HepG2 (cell line): ENCODE measurements at regions not wholly inside any gene's neighbourhood (a gene's known extent, or its start where the extent isn't known, plus 50 kb on each side); places are given as distances from the start of the nearest gene placed in this dataset.

Experiments used
- ATAC-seq: fragments of 200-7000 bp; cut with Tn5 transposase; 3 replicates; pipeline ENCODE4 v1.9.1; 2020; ENCODE audit warnings: mild to moderate bottlenecking, moderate library complexity
- BruUV-seq: library from RNA; stranded (reverse); fragments of 400-500 nt; replicated peaks from 2 replicates; lab custom pipeline; 2021; lab: Mats Ljungman, UMichigan
- CTCF ChIA-PET: fragments of 300-600 bp; formaldehyde crosslinking; extraction: SDS; loops from one replicate; lab custom pipeline; 2021; ENCODE audit warnings: low total read pairs, inconsistent platforms, low intra/inter-chr PET ratio; lab: Yijun Ruan, JAX
- POLR2A ChIA-PET: fragments of 350-600 bp; sonication (Branson Sonifier 250); formaldehyde crosslinking; loops from one replicate; lab custom pipeline; 2020; ENCODE audit warnings: antibody characterized with exemption, inconsistent platforms; lab: Yijun Ruan, JAX
- DNase-seq: peaks from one replicate; pipeline ENCODE4 v3.0.0-alpha.2; 2015; ENCODE audit warnings: low spot score
- FAIRE-seq: peaks from 3 replicates; lab custom pipeline; 2011; peaks lifted over from hg19 to GRCh38; lab: Jason Lieb, UNC
- H2AFZ ChIP-seq: one replicate; pipeline ENCODE4 v1.6.1; 2011; ENCODE audit warnings: low read length, inconsistent platforms
- H3K27ac ChIP-seq: fragments of 300-600 bp; 3 replicates; pipeline ENCODE4 v1.8.0; 2011; ENCODE audit warnings: mixed run types, mild to moderate bottlenecking, mixed read lengths, low read length, inconsistent platforms; ENCODE audit not compliant: insufficient read depth; ENCODE audit errors: extremely low read length
- H3K27me3 ChIP-seq, 2 experiments: fragments of 200-600 bp in 1 of 2; 2 replicates in 1 of 2; 3 replicates in 1 of 2; pipeline versions ENCODE4 v1.6.0 to v1.8.0; 2011; ENCODE audit warnings: low read length in 2 of 2, mild to moderate bottlenecking in 2 of 2, moderate library complexity in 2 of 2, inconsistent platforms in 1 of 2; ENCODE audit not compliant: insufficient read depth in 2 of 2, control insufficient read depth in 1 of 2
- H3K36me3 ChIP-seq, 2 experiments: fragments of 200-600 bp in 1 of 2; replicated peaks in 1 of 2; 2 replicates in 1 of 2; 3 replicates in 1 of 2; pipeline versions ENCODE4 v1.5.1 to v1.8.0; 2011; ENCODE audit warnings: low read length in 2 of 2, inconsistent platforms in 1 of 2; ENCODE audit not compliant: insufficient read depth in 2 of 2, control insufficient read depth in 1 of 2
- H3K4me1 ChIP-seq: 2 replicates; pipeline ENCODE4 v1.5.1; 2012; ENCODE audit warnings: low read length, inconsistent platforms; ENCODE audit not compliant: insufficient read depth
- H3K4me2 ChIP-seq: 2 replicates; pipeline ENCODE4 v1.6.0; 2011; ENCODE audit warnings: low read depth, low read length, inconsistent platforms
- H3K4me3 ChIP-seq, 3 experiments: fragments of 200-600 bp in 1 of 3; sonication (generic), shearing (Covaris generic) in 1 of 3; replicated peaks in 1 of 3; 2 replicates each; pipeline ENCODE4 v1.5.1; 2011 to 2016; ENCODE audit warnings: low read length in 3 of 3, inconsistent platforms in 2 of 3, low read depth in 2 of 3, mild to moderate bottlenecking in 2 of 3, control low read depth in 1 of 3, mixed read lengths in 1 of 3; ENCODE audit not compliant: insufficient read depth in 1 of 3
- H3K79me2 ChIP-seq: one replicate; pipeline ENCODE4 v1.6.1; 2011; ENCODE audit warnings: low read length, inconsistent platforms; ENCODE audit not compliant: insufficient read depth
- H3K9ac ChIP-seq: 2 replicates; pipeline ENCODE4 v1.6.0; 2011; ENCODE audit warnings: mild to moderate bottlenecking, low read depth, low read length, inconsistent platforms; ENCODE audit not compliant: insufficient read depth
- H3K9me3 ChIP-seq: 2 replicates; pipeline ENCODE4 v1.5.1; 2012; ENCODE audit warnings: mild to moderate bottlenecking, low read length
- H4K20me1 ChIP-seq: 2 replicates; pipeline ENCODE4 v1.6.0; 2011; ENCODE audit warnings: inconsistent platforms, mild to moderate bottlenecking, low read length, moderate library complexity; ENCODE audit not compliant: insufficient read depth
- BRCA1 ChIP-seq: sonication (generic); formaldehyde crosslinking; IDR thresholded peaks from 2 replicates; pipeline ENCODE4 v1.4.0; 2020; ENCODE audit warnings: missing genetic modification reagents
- HNRNPH1 ChIP-seq: fragments of 200-400 bp; formaldehyde crosslinking; optimal IDR thresholded peaks from 2 replicates; pipeline ENCODE3; 2017; ENCODE audit warnings: mild to moderate bottlenecking, low read depth, low read length
- IRX3 ChIP-seq: sonication (generic); formaldehyde crosslinking; IDR thresholded peaks from 2 replicates; pipeline ENCODE4 v1.8.1; 2023; ENCODE audit warnings: mild to moderate bottlenecking, low read depth, missing genetic modification reagents, borderline replicate concordance
- NCOA2 ChIP-seq: sonication (generic); formaldehyde crosslinking; IDR thresholded peaks from 2 replicates; pipeline ENCODE4 v1.8.0; 2022; ENCODE audit warnings: inconsistent platforms
- NR2C2 ChIP-seq: sonication (generic); formaldehyde crosslinking; IDR thresholded peaks from 2 replicates; pipeline ENCODE4 v1.4.0; 2020; ENCODE audit warnings: missing genetic modification reagents, mild to moderate bottlenecking, moderate library complexity, borderline replicate concordance
- RBM22 ChIP-seq: fragments of 200-400 bp; formaldehyde crosslinking; optimal IDR thresholded peaks from 2 replicates; pipeline ENCODE3; 2017; ENCODE audit warnings: mild to moderate bottlenecking, low read length, moderate library complexity
- RBM39 ChIP-seq: fragments of 200-400 bp; formaldehyde crosslinking; IDR thresholded peaks from one replicate; pipeline ENCODE4 v1.6.1; 2018; ENCODE audit warnings: antibody characterized with exemption, mild to moderate bottlenecking, low read depth, low read length; ENCODE audit not compliant: poor library complexity, severe bottlenecking
- SIN3A ChIP-seq: IDR thresholded peaks from 2 replicates; pipeline ENCODE4 v1.6.1; 2011; ENCODE audit warnings: low read depth, mild to moderate bottlenecking, control low read depth, low read length, borderline replicate concordance
- ZFP1 ChIP-seq: IDR thresholded peaks from 2 replicates; pipeline ENCODE4 v1.6.1; 2016
- ZIK1 ChIP-seq: sonication (generic); formaldehyde crosslinking; IDR thresholded peaks from 2 replicates; pipeline ENCODE4 v1.5.0; 2020; ENCODE audit warnings: mild to moderate bottlenecking, low read depth, missing genetic modification reagents, borderline replicate concordance
- ZNF619 ChIP-seq: sonication (generic); formaldehyde crosslinking; IDR thresholded peaks from 2 replicates; pipeline ENCODE4 v1.4.0; 2020; ENCODE audit warnings: mild to moderate bottlenecking, missing genetic modification reagents
- ZNF780A ChIP-seq: sonication (generic); formaldehyde crosslinking; IDR thresholded peaks from 2 replicates; pipeline ENCODE4 v1.8.0; 2022; ENCODE audit warnings: mild to moderate bottlenecking, missing genetic modification reagents, moderate library complexity
- WGBS: methylation state at CpG from one replicate; pipeline ENCODE4 v1.1.6; 2017; ENCODE audit warnings: low lambda C conversion rate; 5-methylcytosine and 5-hydroxymethylcytosine counted together
- in situ Hi-C: cut with HindIII; loops from 2 replicates; pipeline ENCODE4 v1.10.0; 2017; ENCODE audit warnings: low pct_unique_long_range_greater_than_20kb; ENCODE audit not compliant: extremely low pct_ligation_motif_present
- intact Hi-C: fragments of 100-400 bp; cut with micrococcal nuclease; formaldehyde crosslinking; loops from one replicate; pipeline ENCODE4 v1.10.0; 2022; ENCODE audit not compliant: unreplicated experiment
- TF ChIP-seq, protein P1 (sequence below): sonication (generic); formaldehyde crosslinking; IDR thresholded peaks from 2 replicates; pipeline ENCODE4 v1.5.0; 2020; ENCODE audit warnings: missing genetic modification reagents, mild to moderate bottlenecking, borderline replicate concordance
- TF ChIP-seq, protein P2 (sequence below): sonication (generic); formaldehyde crosslinking; IDR thresholded peaks from 2 replicates; pipeline ENCODE4 v1.5.1; 2020; ENCODE audit warnings: mild to moderate bottlenecking, missing genetic modification reagents, borderline replicate concordance
- TF ChIP-seq, protein P3 (sequence below): sonication (generic); formaldehyde crosslinking; IDR thresholded peaks from 2 replicates; pipeline ENCODE4 v1.4.0; 2020; ENCODE audit warnings: missing genetic modification reagents, borderline replicate concordance

DNA sequence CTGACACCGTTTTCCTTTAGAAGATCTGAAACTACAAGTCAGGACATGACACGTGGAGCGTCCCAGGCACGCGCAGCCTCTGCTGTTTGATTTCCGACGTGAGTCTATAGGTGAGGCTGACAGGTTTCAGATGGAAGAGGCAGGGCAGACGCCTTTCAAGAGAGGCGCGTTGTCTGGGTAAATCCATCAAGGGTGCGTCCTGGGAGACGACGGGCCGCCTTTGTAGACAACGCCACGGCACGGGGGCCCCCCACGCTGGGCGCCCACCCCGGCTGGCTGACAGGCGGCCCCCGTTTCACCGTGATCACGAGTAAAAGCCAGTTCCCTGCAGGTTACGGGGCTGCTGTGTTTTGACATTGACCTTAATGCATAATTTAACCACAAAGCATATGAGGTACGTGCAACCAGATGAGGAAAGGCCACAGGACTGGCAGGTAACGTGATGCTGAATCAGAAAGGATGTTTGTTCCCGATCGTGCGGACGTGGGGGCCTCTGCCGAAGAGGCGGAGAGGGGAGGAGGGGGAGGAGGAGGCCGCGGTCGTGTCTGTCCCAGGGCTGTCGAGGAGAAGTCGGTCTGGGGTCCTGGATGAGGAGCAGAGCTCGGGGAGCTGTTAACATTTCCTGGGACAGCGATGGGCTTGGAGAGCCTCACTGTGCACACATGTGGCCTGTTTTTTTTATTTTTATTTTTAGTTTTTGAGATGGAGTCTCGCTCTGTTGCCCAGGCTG lies 51.1 kb upstream of the PPP2R3B start (continued):
- TF ChIP-seq RBM39: no peak
- TF ChIP-seq ZNF780A: no peak
- no peak for TF ChIP-seq HNRNPH1
- TF ChIP-seq SIN3A: no peak
- TF ChIP-seq RBM22: no peak

DNA sequence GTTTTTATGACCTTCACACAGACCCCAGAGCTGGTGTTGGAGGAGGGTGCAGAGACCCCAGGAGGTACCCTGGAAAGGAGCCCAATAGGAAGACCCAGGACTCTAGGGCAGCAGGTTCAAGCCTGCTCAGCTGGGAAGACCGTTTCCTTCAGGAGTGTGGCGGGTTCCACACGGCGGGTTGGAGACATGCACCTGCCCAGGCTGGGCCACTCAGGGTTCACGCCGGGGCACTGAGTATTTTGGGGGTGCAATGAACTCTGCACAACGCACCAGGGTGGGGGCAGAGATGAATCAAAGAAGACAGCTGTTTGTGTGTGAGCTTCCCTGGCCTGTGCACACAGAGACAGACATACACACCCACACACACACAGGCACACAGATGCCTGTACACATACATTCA lies 52.5 kb upstream of the PPP2R3B start:
- in situ Hi-C loops: no loop called here
- no peaks in the 10 kb centered on the region for H3K36me3 ChIP-seq
- TF ChIP-seq IRX3 (CRISPR knock-in tag) (no peak), BRCA1 (CRISPR knock-in tag) (no peak), ZNF619 (no peak), NCOA2 (CRISPR knock-in tag) (no peak), NR2C2 (CRISPR knock-in tag) (no peak), ZIK1 (CRISPR knock-in tag) (no peak), ZFP1 (CRISPR knock-in tag) (no peak)
- TF ChIP-seq, protein P1, sequence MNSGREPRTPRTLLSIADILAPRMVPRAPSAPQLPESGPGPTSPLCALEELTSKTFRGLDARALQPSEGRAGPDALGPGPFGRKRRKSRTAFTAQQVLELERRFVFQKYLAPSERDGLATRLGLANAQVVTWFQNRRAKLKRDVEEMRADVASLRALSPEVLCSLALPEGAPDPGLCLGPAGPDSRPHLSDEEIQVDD (CRISPR knock-in tag): no peak
- TF ChIP-seq, protein P2, sequence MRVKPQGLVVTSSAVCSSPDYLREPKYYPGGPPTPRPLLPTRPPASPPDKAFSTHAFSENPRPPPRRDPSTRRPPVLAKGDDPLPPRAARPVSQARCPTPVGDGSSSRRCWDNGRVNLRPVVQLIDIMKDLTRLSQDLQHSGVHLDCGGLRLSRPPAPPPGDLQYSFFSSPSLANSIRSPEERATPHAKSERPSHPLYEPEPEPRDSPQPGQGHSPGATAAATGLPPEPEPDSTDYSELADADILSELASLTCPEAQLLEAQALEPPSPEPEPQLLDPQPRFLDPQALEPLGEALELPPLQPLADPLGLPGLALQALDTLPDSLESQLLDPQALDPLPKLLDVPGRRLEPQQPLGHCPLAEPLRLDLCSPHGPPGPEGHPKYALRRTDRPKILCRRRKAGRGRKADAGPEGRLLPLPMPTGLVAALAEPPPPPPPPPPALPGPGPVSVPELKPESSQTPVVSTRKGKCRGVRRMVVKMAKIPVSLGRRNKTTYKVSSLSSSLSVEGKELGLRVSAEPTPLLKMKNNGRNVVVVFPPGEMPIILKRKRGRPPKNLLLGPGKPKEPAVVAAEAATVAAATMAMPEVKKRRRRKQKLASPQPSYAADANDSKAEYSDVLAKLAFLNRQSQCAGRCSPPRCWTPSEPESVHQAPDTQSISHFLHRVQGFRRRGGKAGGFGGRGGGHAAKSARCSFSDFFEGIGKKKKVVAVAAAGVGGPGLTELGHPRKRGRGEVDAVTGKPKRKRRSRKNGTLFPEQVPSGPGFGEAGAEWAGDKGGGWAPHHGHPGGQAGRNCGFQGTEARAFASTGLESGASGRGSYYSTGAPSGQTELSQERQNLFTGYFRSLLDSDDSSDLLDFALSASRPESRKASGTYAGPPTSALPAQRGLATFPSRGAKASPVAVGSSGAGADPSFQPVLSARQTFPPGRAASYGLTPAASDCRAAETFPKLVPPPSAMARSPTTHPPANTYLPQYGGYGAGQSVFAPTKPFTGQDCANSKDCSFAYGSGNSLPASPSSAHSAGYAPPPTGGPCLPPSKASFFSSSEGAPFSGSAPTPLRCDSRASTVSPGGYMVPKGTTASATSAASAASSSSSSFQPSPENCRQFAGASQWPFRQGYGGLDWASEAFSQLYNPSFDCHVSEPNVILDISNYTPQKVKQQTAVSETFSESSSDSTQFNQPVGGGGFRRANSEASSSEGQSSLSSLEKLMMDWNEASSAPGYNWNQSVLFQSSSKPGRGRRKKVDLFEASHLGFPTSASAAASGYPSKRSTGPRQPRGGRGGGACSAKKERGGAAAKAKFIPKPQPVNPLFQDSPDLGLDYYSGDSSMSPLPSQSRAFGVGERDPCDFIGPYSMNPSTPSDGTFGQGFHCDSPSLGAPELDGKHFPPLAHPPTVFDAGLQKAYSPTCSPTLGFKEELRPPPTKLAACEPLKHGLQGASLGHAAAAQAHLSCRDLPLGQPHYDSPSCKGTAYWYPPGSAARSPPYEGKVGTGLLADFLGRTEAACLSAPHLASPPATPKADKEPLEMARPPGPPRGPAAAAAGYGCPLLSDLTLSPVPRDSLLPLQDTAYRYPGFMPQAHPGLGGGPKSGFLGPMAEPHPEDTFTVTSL: no peak
- TF ChIP-seq, protein P3, sequence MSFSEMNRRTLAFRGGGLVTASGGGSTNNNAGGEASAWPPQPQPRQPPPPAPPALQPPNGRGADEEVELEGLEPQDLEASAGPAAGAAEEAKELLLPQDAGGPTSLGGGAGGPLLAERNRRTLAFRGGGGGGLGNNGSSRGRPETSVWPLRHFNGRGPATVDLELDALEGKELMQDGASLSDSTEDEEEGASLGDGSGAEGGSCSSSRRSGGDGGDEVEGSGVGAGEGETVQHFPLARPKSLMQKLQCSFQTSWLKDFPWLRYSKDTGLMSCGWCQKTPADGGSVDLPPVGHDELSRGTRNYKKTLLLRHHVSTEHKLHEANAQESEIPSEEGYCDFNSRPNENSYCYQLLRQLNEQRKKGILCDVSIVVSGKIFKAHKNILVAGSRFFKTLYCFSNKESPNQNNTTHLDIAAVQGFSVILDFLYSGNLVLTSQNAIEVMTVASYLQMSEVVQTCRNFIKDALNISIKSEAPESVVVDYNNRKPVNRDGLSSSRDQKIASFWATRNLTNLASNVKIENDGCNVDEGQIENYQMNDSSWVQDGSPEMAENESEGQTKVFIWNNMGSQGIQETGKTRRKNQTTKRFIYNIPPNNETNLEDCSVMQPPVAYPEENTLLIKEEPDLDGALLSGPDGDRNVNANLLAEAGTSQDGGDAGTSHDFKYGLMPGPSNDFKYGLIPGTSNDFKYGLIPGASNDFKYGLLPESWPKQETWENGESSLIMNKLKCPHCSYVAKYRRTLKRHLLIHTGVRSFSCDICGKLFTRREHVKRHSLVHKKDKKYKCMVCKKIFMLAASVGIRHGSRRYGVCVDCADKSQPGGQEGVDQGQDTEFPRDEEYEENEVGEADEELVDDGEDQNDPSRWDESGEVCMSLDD (CRISPR knock-in tag): no peak

More for the DNA sequence above, 52.5 kb upstream of the PPP2R3B start:
- H3K9ac ChIP-seq: no peak overlapping the region
- no peaks in the 10 kb centered on the region for H4K20me1 ChIP-seq
- H3K27me3 ChIP-seq: peaks cover 3 to 15% of the 10 kb centered on the region in 2 experiments; a peak in 3 of 5 replicates
- H3K9me3 ChIP-seq: no peaks in the 10 kb centered on the region
- intact Hi-C loops: no loop called here
- no peak overlapping the region for H3K4me2 ChIP-seq
- no peak overlapping the region for H2AFZ ChIP-seq
- CTCF ChIA-PET: no interaction called here
- H3K4me1 ChIP-seq: no peaks in the 10 kb centered on the region
- FAIRE-seq (no peak), DNase-seq (no peak), ATAC-seq (no peak)
- POLR2A ChIA-PET: no interaction called here
- no peaks in the 10 kb centered on the region for H3K79me2 ChIP-seq
- no peak overlapping the region for H3K27ac ChIP-seq
- WGBS: 45% methylated on average over 7 of the region's 7 CpGs
- no TSS peak for BruUV-seq
- H3K4me3 ChIP-seq: no peak overlapping the region
